GM19467 (cell line): ENCODE measurements at regions not wholly inside any gene's neighbourhood (a gene's known extent, or its start where the extent isn't known, plus 50 kb on each side); places are given as distances from the start of the nearest gene placed in this dataset.
"Not testable (repeated sequence)": the region's sequence is repeated elsewhere in the genome, so short reads cannot be mapped to it uniquely, and the experiment has no call there.

ENCODE experiments used
- ATAC-seq: cut with Tn5 transposase; IDR thresholded peaks from one replicate; pipeline ENCODE4 v1.9.1; 2021; ENCODE audit warnings: mild to moderate bottlenecking, moderate library complexity; ENCODE audit not compliant: unreplicated experiment

- not testable (repeated sequence) for ATAC-seq
Observed at GRCh38 chr2:111315188-111315917, 194.6 kb downstream of the BCL2L11 start.

GRCh38 chr2:111316221-111316741 lies 195.6 kb downstream of the BCL2L11 start:
- not testable (repeated sequence) for ATAC-seq

GRCh38 chr2:111316881-111317549 lies 196.3 kb downstream of the BCL2L11 start:
- not testable (repeated sequence) for ATAC-seq

GRCh38 chr2:111319552-111319951 lies 198.8 kb downstream of the BCL2L11 start:
- peak; percentile 56 for ATAC-seq

GRCh38 chr2:111320264-111320663 lies 199.6 kb downstream of the BCL2L11 start:
- not testable (repeated sequence) for ATAC-seq

GRCh38 chr2:111320965-111321364 lies 200.3 kb downstream of the BCL2L11 start:
- not testable (repeated sequence) for ATAC-seq

GRCh38 chr2:111323384-111323783 lies 202.7 kb downstream of the BCL2L11 start:
- ATAC-seq: not testable (repeated sequence)

GRCh38 chr2:111327726-111328125 lies 207.0 kb downstream of the BCL2L11 start:
- ATAC-seq: not testable (repeated sequence)

GRCh38 chr2:111329309-111329708 lies 208.6 kb downstream of the BCL2L11 start:
- ATAC-seq: not testable (repeated sequence)

GRCh38 chr2:111331099-111331724 lies 210.5 kb downstream of the BCL2L11 start:
- ATAC-seq: not testable (repeated sequence)

GRCh38 chr2:111335220-111335907 lies 214.7 kb downstream of the BCL2L11 start:
- not testable (repeated sequence) for ATAC-seq

- not testable (repeated sequence) for ATAC-seq
Observed at GRCh38 chr2:111338474-111338873, 217.8 kb downstream of the BCL2L11 start.

GRCh38 chr2:111339476-111339875 lies 218.8 kb downstream of the BCL2L11 start:
- ATAC-seq: not testable (repeated sequence)

- ATAC-seq: not testable (repeated sequence)
Observed at GRCh38 chr2:111344590-111344989, 223.9 kb downstream of the BCL2L11 start.

GRCh38 chr2:111345439-111345838 lies 224.7 kb downstream of the BCL2L11 start:
- ATAC-seq: not testable (repeated sequence)

- not testable (repeated sequence) for ATAC-seq
Observed at GRCh38 chr2:111346018-111346930, 225.6 kb downstream of the BCL2L11 start.

GRCh38 chr2:111347695-111348094 lies 227.0 kb downstream of the BCL2L11 start:
- not testable (repeated sequence) for ATAC-seq

GRCh38 chr2:111348316-111348715 lies 227.6 kb downstream of the BCL2L11 start:
- ATAC-seq: not testable (repeated sequence)

- not testable (repeated sequence) for ATAC-seq
Observed at GRCh38 chr2:111355022-111355817, 234.5 kb downstream of the BCL2L11 start.
